HFFc6 (cell line): ENCODE measurements at regions not wholly inside any gene's neighbourhood (a gene's known extent, or its start where the extent isn't known, plus 50 kb on each side); places are given as distances from the start of the nearest gene placed in this dataset.

Experiments
- DNase-seq: peaks from one replicate; pipeline ENCODE4 v3.0.0-alpha.2; 2018
- H3K27ac Mint-ChIP-seq: 2 replicates; pipeline ENCODE4 v1.8.0; 2020; ENCODE audit warnings: mild to moderate bottlenecking, mixed read lengths
- H3K27me3 Mint-ChIP-seq: 2 replicates; pipeline ENCODE4 v1.8.0; 2021; ENCODE audit warnings: mild to moderate bottlenecking, moderate library complexity, mixed read lengths; ENCODE audit not compliant: insufficient read depth
- H3K36me3 Mint-ChIP-seq: 2 replicates; pipeline ENCODE4 v1.8.0; 2021; ENCODE audit warnings: low read depth, mixed read lengths
- H3K4me1 Mint-ChIP-seq: 2 replicates; pipeline ENCODE4 v1.8.0; 2020; ENCODE audit warnings: low read depth, mixed read lengths
- H3K4me3 Mint-ChIP-seq: 2 replicates; pipeline ENCODE4 v1.8.0; 2020; ENCODE audit warnings: mild to moderate bottlenecking, moderate library complexity, mixed read lengths
- H3K9me3 Mint-ChIP-seq: 2 replicates; pipeline ENCODE4 v1.8.0; 2020; ENCODE audit warnings: mild to moderate bottlenecking, mixed read lengths
- TF ChIP-seq, protein P1 (sequence below): fragments of 200-600 bp; sonication (generic); IDR thresholded peaks from 2 replicates; pipeline ENCODE4 v1.5.0; 2021; ENCODE audit warnings: antibody characterized with exemption, mild to moderate bottlenecking

DNA sequence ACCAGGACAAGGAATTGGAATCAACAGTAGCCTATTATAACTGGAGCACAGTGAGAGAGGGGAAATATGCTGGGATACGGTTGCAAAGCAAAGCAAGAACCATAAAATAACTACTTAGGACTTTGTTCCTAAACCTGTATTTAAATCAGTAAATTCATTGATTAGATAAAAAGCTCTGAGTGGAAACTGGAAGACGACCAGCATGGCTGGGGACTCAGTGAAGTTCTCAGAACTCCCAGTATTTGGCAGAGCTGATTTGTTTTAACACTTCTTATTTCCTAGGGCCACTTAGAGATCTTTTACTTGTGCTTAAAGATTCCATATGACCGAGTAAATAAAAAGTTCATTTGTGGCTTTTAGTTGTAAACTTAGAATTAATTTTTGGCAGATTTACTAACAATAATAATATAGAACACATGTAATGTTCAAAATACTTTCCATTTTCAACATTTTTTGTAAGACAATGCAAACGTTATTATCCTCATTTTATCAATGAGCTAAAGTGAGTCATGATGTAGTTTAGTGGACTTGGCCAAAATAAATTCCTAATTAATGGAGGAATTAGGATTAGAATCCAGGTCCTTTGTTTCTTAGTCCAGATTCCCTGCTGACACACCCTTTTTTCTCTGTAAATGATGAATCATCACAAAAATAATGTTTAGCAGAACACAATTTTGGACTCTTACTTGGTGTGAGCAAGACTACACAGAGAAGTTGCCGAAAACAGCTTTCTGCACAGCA lies 392.9 kb downstream of the GJA1 start:
- peaks cover 48% of the 10 kb centered on the region for H3K4me1 Mint-ChIP-seq
- no peak for DNase-seq
- H3K9me3 Mint-ChIP-seq, result no peaks in the 10 kb centered on the region
- H3K4me3 Mint-ChIP-seq, result no peak overlapping the region
- H3K36me3 Mint-ChIP-seq, result no peaks in the 10 kb centered on the region
- TF ChIP-seq, protein P1, sequence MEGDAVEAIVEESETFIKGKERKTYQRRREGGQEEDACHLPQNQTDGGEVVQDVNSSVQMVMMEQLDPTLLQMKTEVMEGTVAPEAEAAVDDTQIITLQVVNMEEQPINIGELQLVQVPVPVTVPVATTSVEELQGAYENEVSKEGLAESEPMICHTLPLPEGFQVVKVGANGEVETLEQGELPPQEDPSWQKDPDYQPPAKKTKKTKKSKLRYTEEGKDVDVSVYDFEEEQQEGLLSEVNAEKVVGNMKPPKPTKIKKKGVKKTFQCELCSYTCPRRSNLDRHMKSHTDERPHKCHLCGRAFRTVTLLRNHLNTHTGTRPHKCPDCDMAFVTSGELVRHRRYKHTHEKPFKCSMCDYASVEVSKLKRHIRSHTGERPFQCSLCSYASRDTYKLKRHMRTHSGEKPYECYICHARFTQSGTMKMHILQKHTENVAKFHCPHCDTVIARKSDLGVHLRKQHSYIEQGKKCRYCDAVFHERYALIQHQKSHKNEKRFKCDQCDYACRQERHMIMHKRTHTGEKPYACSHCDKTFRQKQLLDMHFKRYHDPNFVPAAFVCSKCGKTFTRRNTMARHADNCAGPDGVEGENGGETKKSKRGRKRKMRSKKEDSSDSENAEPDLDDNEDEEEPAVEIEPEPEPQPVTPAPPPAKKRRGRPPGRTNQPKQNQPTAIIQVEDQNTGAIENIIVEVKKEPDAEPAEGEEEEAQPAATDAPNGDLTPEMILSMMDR, result no peak
- no peaks in the 10 kb centered on the region for H3K27me3 Mint-ChIP-seq
- no peak overlapping the region; the same call in 1 of the 2 replicates for H3K27ac Mint-ChIP-seq

DNA sequence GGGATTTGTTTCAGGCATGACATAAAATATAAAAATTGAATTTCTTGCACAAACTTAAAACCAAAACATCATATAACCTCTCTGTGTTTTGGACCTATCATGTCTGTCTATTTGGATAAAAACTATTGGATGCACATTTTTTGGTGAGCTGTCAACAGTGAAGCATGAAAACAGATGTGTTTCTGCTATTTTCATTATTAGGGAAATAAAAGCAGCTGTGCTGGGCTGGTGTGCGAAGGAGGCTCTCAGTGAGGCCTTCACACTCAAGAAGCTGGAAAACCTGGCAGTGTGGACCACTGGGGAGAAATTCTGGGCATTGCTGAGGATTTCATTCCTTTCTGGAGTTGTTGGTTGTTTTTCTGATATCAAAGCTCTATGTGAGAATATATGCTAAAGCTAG lies 395.3 kb downstream of the GJA1 start:
- H3K27ac Mint-ChIP-seq, result no peak overlapping the region

DNA sequence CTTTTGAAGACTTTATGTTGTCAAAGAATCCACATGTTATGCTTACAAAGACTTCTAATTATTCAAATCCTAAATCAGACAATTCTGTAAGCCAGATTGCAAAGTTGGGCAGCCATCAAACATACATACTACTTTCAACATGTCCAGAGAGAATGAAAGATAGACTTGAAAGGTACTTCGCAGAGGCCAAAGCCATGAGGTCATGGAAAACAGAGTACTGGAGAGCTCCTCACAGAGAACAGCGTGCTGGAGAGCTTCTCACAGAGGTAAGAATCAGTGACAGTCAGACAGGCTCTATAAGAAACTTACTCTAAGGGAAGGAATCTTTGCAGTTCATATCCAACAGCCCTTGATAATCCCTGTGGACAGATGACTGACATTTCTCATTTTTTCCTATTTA lies 400.2 kb downstream of the GJA1 start:
- H3K36me3 Mint-ChIP-seq, result no peaks in the 10 kb centered on the region
- DNase-seq, result no peak
- H3K27ac Mint-ChIP-seq, result no peak overlapping the region
- H3K4me1 Mint-ChIP-seq, result no peaks in the 10 kb centered on the region; the same call in 1 of the 2 replicates
- H3K9me3 Mint-ChIP-seq, result no peaks in the 10 kb centered on the region
- no peak overlapping the region for H3K4me3 Mint-ChIP-seq
- H3K27me3 Mint-ChIP-seq, result no peaks in the 10 kb centered on the region
- TF ChIP-seq, protein P1, result no peak

More for the DNA sequence above, 395.3 kb downstream of the GJA1 start:
- H3K27me3 Mint-ChIP-seq, result no peaks in the 10 kb centered on the region
- no peak overlapping the region for H3K4me3 Mint-ChIP-seq
- H3K36me3 Mint-ChIP-seq, result no peaks in the 10 kb centered on the region
- peaks cover 35% of the 10 kb centered on the region for H3K4me1 Mint-ChIP-seq
- H3K9me3 Mint-ChIP-seq, result no peaks in the 10 kb centered on the region
- TF ChIP-seq, protein P1, result no peak
- no peak for DNase-seq

DNA sequence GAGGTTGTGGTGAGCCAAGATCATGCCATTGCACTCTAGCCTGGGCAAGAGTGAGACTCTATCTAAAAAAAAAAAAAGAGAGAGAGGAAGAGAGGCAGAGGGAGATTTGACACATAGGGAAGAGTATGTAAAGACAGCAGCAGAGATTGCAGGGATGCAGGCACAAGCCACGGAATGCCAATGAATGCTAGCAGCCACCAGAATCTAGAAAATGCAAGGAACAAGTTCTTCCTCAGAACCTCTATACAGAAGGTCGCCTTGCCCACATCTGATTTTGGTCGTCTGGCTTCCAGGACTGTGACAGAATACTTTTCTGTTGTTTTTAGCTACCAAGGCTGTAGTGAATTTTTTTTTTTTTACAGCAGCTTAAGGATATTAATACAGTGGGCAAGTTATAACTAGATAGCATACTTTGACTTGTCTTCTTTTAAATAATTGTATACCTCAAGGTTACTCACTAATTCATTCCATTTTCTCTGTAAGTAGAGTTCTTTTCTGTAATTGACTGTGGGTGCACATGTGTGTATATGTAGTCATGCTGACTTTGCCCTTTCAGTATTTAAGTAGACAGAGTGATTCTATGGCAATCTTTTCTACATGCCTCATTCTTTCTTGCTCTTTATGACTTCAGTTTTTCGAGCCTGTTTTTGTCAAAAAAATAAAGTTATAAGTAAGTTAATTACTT lies 402.2 kb downstream of the GJA1 start:
- Mint-ChIP-seq H3K4me1 (no peaks in the 10 kb centered on the region), H3K9me3 (no peaks in the 10 kb centered on the region), H3K4me3 (no peak overlapping the region), H3K27ac (no peak overlapping the region), H3K27me3 (no peaks in the 10 kb centered on the region), H3K36me3 (no peaks in the 10 kb centered on the region)
- DNase-seq, result no peak
- TF ChIP-seq, protein P1, result no peak

DNA sequence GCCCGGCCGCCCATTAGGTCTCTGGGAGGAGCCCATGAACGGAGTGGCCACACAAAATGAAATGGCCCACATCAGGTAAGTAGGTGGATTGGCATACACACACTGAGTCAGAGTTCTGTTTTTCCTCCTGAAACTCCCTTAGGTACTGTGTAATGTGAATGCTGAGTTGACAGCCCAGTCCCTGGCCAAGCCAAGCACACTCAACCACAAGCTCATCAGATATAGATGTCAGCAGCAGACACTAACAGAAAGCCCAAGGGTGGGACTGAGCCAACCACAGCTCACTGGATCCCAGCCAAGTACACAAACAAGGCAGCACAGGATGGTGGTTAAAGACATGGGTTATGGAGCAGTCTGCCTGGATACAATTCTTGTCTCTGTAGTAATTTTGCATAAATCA lies 403.4 kb downstream of the GJA1 start:
- Mint-ChIP-seq H3K27ac (no peak overlapping the region), H3K4me3 (no peak overlapping the region), H3K4me1 (no peaks in the 10 kb centered on the region), H3K36me3 (no peaks in the 10 kb centered on the region), H3K27me3 (no peaks in the 10 kb centered on the region), H3K9me3 (no peaks in the 10 kb centered on the region)
- DNase-seq, result no peak
- TF ChIP-seq, protein P1, result no peak
